ENCODE measurements at regions not wholly inside any gene's neighbourhood (a gene's known extent, or its start where the extent isn't known, plus 50 kb on each side); places are given as distances from the start of the nearest gene placed in this dataset.

DNA sequence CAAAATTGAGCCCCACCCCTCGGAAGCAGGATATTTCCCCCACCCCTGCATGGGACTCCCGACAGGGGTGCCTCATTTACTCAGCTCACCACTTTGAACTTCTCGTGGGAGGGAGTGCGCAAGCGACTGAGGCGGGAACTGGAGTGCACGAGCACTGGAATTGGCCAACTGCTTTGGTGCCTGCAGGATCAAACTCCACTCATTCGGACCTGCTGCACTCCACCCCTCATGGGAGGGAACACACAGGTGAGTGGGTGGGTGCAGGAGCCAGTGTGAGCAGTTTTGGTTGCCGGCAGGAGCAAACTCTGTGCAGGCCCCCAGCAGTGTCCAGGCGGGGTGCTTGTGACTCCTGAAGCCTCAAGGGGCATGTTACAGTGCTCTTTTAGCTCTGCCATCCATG is 301.2 kb downstream of the TUSC1 start:
- TF ChIP-seq, protein P1, sequence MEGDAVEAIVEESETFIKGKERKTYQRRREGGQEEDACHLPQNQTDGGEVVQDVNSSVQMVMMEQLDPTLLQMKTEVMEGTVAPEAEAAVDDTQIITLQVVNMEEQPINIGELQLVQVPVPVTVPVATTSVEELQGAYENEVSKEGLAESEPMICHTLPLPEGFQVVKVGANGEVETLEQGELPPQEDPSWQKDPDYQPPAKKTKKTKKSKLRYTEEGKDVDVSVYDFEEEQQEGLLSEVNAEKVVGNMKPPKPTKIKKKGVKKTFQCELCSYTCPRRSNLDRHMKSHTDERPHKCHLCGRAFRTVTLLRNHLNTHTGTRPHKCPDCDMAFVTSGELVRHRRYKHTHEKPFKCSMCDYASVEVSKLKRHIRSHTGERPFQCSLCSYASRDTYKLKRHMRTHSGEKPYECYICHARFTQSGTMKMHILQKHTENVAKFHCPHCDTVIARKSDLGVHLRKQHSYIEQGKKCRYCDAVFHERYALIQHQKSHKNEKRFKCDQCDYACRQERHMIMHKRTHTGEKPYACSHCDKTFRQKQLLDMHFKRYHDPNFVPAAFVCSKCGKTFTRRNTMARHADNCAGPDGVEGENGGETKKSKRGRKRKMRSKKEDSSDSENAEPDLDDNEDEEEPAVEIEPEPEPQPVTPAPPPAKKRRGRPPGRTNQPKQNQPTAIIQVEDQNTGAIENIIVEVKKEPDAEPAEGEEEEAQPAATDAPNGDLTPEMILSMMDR (conservative IDR thresholded peaks at IDR 0.05), result no peak
- TF ChIP-seq ZFX (IDR thresholded peaks at IDR 0.05), result no peak
- H3K27ac ChIP-seq, result no peak overlapping the region

- no peak for TF ChIP-seq ZFX (IDR thresholded peaks at IDR 0.05)
- TF ChIP-seq, protein P1 (conservative IDR thresholded peaks at IDR 0.05), result no peak
- no peak overlapping the region for H3K27ac ChIP-seq
Observed at GRCh38 chr9:25374281-25374680, 304.0 kb downstream of the TUSC1 start.

GRCh38 chr9:25366906-25367305 is 311.3 kb downstream of the TUSC1 start:
- TF ChIP-seq, protein P1 (conservative IDR thresholded peaks at IDR 0.05), result no peak
- no peak overlapping the region for H3K27ac ChIP-seq

- H3K27ac ChIP-seq, result no peak overlapping the region
- TF ChIP-seq, protein P1 (conservative IDR thresholded peaks at IDR 0.05), result no peak
- TF ChIP-seq ZFX (IDR thresholded peaks at IDR 0.05), result no peak
Observed at GRCh38 chr9:25353783-25354182, 324.5 kb downstream of the TUSC1 start.

DNA sequence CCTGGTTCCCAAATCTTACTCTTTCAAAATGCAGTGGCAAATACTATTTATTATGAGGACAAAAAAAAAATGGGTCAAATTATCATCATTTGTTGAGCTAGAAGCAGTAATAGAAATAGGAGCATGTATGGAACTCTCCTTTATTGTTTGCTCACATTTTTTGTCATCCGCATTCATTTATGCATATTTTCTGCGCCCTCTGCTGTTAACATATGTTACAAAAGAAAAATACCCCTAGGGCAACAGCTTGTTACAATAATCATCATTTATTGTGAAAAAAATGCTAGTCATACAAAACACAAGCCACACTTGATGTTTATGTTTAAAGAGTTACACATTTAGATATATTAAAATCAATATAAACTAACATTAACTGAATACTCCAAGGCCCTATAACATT is 328.2 kb downstream of the TUSC1 start:
- no peak overlapping the region for H3K27ac ChIP-seq
- TF ChIP-seq, protein P1 (conservative IDR thresholded peaks at IDR 0.05), result peak; percentile 60
- TF ChIP-seq ZFX (IDR thresholded peaks at IDR 0.05), result no peak

GRCh38 chr9:25322142-25322541 is 356.1 kb downstream of the TUSC1 start:
- H3K27ac ChIP-seq, result no peak overlapping the region
- TF ChIP-seq, protein P1 (conservative IDR thresholded peaks at IDR 0.05), result peak; percentile 17; the same call in 1 of the 2 replicates
- TF ChIP-seq ZFX (IDR thresholded peaks at IDR 0.05), result no peak

- TF ChIP-seq ZFX (IDR thresholded peaks at IDR 0.05), result no peak
- H3K27ac ChIP-seq, result no peak overlapping the region
Observed at GRCh38 chr9:25310961-25311360, 367.3 kb downstream of the TUSC1 start.

GRCh38 chr9:25308549-25308948 is 369.7 kb downstream of the TUSC1 start:
- TF ChIP-seq, protein P1 (conservative IDR thresholded peaks at IDR 0.05), result no peak
- no peak for TF ChIP-seq ZFX (IDR thresholded peaks at IDR 0.05)
- no peak overlapping the region for H3K27ac ChIP-seq

All from C4-2B (cell line).